Fibroblast of pulmonary artery (primary cell): ENCODE measurements at regions not wholly inside any gene's neighbourhood (a gene's known extent, or its start where the extent isn't known, plus 50 kb on each side); places are given as distances from the start of the nearest gene placed in this dataset.

Experiments
- DNase-seq: peaks from one replicate; pipeline ENCODE4 v3.0.0-alpha.2; 2010; ENCODE audit warnings: low read depth
- H3K4me3 ChIP-seq: replicated peaks from 2 replicates; pipeline ENCODE4 v1.5.1; 2011; ENCODE audit warnings: low read depth, mild to moderate bottlenecking, control low read depth, low read length, moderate library complexity
- CTCF ChIP-seq: IDR thresholded peaks from 2 replicates; pipeline ENCODE4 v1.5.1; 2011; ENCODE audit warnings: mild to moderate bottlenecking, control low read depth, low read length, inconsistent platforms; ENCODE audit errors: missing control alignments

- TF ChIP-seq CTCF, result peak; percentile 98
- H3K4me3 ChIP-seq, result no peak overlapping the region
- peak; percentile 79 for DNase-seq
These were observed 137.0 kb upstream of the STMND1 start for GRCh38 chr6:16964553-16965499.

GRCh38 chr6:16961577-16961976 is 140.3 kb upstream of the STMND1 start:
- no peak for DNase-seq
- H3K4me3 ChIP-seq, result no peak overlapping the region
- TF ChIP-seq CTCF, result no peak

DNA sequence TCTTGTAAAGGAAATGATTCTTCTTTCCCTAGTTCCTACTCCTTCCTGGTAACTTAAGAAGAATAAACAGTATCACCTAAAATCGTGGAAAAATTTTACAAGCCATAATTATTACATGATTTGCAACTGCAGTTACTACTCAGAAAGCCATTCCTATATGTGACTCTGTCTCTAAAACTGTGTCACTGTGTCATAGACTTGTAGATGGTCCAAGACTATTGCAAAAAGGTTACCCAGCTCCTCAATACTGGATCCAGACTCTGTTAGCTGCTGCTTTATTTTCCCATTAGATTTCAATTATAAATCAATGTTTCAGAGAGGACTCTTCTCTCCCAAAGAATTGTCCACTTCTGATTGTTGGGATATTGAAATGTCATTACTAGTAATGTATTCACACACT is 142.1 kb upstream of the STMND1 start:
- TF ChIP-seq CTCF, result no peak
- no peak overlapping the region for H3K4me3 ChIP-seq
- DNase-seq, result no peak

DNA sequence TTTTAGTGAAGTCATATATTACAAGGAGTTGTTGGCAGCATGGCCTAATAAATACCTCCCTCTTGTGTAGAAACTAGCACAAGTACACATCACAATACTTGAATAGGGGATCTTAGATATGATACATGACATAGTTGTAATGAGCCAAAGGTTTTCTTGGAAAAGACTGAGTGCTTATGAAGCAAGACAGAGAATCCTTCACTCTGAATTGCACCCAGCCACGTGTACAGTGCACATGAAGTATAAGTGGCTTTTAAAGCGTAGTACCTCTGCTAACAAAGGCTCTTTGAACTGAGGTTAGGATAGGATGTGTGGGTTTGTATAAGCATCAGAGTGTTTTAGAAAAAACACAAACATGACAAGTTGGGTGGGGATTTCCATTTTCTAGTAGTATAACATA is 145.5 kb upstream of the STMND1 start:
- peak; percentile 64 for DNase-seq
- H3K4me3 ChIP-seq, result no peak overlapping the region
- peak; percentile 11 for TF ChIP-seq CTCF

- no peak for TF ChIP-seq CTCF
- no peak overlapping the region for H3K4me3 ChIP-seq
- DNase-seq, result no peak
These were observed 146.0 kb upstream of the STMND1 start for GRCh38 chr6:16955899-16956298.

GRCh38 chr6:16953905-16954304 is 147.9 kb upstream of the STMND1 start:
- no peak for DNase-seq
- no peak for TF ChIP-seq CTCF
- no peak overlapping the region for H3K4me3 ChIP-seq

DNA sequence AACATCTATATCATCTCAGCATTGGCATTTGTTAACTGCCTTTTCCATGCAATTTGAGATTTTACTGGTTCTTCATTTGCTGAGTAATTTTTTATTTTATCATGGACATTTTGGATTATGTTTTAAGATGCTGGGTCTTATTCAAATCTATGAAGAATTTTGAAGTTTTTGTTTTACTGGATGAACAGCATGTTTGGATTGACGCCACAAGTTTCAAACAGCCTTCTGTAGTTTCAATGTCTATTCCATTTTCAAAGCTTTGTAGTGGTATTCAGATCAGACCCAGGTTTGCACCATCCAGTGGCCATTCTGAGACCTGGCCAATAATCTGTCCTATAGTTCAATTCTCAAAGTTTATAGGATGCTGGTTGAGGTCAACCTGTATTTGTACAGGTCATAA is 148.4 kb upstream of the STMND1 start:
- no peak for TF ChIP-seq CTCF
- no peak for DNase-seq
- H3K4me3 ChIP-seq, result no peak overlapping the region
